ENCODE measurements at regions not wholly inside any gene's neighbourhood (a gene's known extent, or its start where the extent isn't known, plus 50 kb on each side); places are given as distances from the start of the nearest gene placed in this dataset.

GRCh38 chr1:173267453-173267945, 60.4 kb upstream of the TNFSF4 start (continued):
- TF ChIP-seq POLR2AphosphoS5 (IDR thresholded peaks at IDR 0.05; ENCODE audit: control insufficient read depth, insufficient read depth, low read depth, low read length) (no peak), HBP1 (CRISPR knock-in tag; IDR thresholded peaks at IDR 0.05) (peak; percentile 35; the same call in 1 of the 2 replicates), MLLT1 (IDR thresholded peaks at IDR 0.05) (0 out of 4 replicates have a peak, but pooled peaks of 1 of the 2 experiments have one; percentile 18), BRF2 (IDR thresholded peaks at IDR 0.05; ENCODE audit: borderline replicate concordance, insufficient read depth, insufficient read length) (no peak), ZNF277 (CRISPR knock-in tag; IDR thresholded peaks at IDR 0.05; ENCODE audit: borderline replicate concordance) (no peak), SMARCA5 (IDR thresholded peaks at IDR 0.05) (no peak; the same call in 1 of the 2 replicates), ZNF507 (tag; conservative IDR thresholded peaks at IDR 0.05) (no peak), CHD2 (IDR thresholded peaks at IDR 0.05; ENCODE audit: low read depth, low read length) (no peak), THRB (CRISPR knock-in tag; conservative IDR thresholded peaks at IDR 0.05) (0 out of 2 replicates have a peak, but pooled peaks have one; percentile 20), HDAC3 (IDR thresholded peaks at IDR 0.05; ENCODE audit: borderline replicate concordance, partially characterized antibody) (no peak), FOSL1 (tag; conservative IDR thresholded peaks at IDR 0.05) (0 out of 2 replicates have a peak, but pooled peaks have one; percentile 35)
